ENCODE measurements at regions not wholly inside any gene's neighbourhood (a gene's known extent, or its start where the extent isn't known, plus 50 kb on each side); places are given as distances from the start of the nearest gene placed in this dataset.

DNA sequence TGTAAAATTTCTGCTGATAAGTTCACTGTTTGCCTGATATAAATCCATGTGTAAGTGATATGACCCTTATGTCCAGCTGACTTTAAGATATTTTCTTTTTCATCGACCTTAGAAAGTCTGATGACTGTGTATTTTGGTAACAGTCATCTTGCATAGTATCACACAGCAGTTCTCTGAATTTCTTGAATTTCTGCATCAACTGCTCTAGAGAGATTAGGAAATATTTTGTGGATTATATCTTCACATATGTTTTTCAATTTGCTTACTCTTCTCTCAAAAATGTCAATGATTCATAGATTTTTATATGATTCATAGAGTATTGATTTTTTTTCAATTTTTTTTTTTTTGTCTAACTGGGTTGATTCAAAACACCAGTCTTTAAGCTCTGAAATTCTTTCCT, 945.3 kb downstream of the TRIB2 start (continued):
- TF ChIP-seq, protein P1, sequence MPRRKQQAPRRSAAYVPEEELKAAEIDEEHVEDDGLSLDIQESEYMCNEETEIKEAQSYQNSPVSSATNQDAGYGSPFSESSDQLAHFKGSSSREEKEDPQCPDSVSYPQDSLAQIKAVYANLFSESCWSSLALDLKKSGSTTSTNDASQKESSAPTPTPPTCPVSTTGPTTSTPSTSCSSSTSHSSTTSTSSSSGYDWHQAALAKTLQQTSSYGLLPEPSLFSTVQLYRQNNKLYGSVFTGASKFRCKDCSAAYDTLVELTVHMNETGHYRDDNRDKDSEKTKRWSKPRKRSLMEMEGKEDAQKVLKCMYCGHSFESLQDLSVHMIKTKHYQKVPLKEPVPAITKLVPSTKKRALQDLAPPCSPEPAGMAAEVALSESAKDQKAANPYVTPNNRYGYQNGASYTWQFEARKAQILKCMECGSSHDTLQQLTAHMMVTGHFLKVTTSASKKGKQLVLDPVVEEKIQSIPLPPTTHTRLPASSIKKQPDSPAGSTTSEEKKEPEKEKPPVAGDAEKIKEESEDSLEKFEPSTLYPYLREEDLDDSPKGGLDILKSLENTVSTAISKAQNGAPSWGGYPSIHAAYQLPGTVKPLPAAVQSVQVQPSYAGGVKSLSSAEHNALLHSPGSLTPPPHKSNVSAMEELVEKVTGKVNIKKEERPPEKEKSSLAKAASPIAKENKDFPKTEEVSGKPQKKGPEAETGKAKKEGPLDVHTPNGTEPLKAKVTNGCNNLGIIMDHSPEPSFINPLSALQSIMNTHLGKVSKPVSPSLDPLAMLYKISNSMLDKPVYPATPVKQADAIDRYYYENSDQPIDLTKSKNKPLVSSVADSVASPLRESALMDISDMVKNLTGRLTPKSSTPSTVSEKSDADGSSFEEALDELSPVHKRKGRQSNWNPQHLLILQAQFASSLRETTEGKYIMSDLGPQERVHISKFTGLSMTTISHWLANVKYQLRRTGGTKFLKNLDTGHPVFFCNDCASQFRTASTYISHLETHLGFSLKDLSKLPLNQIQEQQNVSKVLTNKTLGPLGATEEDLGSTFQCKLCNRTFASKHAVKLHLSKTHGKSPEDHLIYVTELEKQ (CRISPR knock-in tag; IDR thresholded peaks at IDR 0.05) = no peak
- TF ChIP-seq PRMT5 (CRISPR knock-in tag; IDR thresholded peaks at IDR 0.05) = no peak
- no peak for TF ChIP-seq RBM25 (IDR thresholded peaks at IDR 0.05; ENCODE audit: low read depth, low read length, severe bottlenecking)
- TF ChIP-seq, protein P2, sequence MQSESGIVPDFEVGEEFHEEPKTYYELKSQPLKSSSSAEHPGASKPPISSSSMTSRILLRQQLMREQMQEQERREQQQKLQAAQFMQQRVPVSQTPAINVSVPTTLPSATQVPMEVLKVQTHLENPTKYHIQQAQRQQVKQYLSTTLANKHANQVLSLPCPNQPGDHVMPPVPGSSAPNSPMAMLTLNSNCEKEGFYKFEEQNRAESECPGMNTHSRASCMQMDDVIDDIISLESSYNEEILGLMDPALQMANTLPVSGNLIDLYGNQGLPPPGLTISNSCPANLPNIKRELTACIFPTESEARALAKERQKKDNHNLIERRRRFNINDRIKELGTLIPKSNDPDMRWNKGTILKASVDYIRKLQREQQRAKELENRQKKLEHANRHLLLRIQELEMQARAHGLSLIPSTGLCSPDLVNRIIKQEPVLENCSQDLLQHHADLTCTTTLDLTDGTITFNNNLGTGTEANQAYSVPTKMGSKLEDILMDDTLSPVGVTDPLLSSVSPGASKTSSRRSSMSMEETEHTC (IDR thresholded peaks at IDR 0.05) = no peak
- no peak for TF ChIP-seq HCFC1 (IDR thresholded peaks at IDR 0.05; ENCODE audit: low read depth, low read length)
- TF ChIP-seq, protein P3, sequence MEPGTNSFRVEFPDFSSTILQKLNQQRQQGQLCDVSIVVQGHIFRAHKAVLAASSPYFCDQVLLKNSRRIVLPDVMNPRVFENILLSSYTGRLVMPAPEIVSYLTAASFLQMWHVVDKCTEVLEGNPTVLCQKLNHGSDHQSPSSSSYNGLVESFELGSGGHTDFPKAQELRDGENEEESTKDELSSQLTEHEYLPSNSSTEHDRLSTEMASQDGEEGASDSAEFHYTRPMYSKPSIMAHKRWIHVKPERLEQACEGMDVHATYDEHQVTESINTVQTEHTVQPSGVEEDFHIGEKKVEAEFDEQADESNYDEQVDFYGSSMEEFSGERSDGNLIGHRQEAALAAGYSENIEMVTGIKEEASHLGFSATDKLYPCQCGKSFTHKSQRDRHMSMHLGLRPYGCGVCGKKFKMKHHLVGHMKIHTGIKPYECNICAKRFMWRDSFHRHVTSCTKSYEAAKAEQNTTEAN (CRISPR knock-in tag; IDR thresholded peaks at IDR 0.05) = no peak
- TF ChIP-seq, protein P4, sequence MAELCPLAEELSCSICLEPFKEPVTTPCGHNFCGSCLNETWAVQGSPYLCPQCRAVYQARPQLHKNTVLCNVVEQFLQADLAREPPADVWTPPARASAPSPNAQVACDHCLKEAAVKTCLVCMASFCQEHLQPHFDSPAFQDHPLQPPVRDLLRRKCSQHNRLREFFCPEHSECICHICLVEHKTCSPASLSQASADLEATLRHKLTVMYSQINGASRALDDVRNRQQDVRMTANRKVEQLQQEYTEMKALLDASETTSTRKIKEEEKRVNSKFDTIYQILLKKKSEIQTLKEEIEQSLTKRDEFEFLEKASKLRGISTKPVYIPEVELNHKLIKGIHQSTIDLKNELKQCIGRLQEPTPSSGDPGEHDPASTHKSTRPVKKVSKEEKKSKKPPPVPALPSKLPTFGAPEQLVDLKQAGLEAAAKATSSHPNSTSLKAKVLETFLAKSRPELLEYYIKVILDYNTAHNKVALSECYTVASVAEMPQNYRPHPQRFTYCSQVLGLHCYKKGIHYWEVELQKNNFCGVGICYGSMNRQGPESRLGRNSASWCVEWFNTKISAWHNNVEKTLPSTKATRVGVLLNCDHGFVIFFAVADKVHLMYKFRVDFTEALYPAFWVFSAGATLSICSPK (IDR thresholded peaks at IDR 0.05; ENCODE audit: borderline replicate concordance) = no peak
- TF ChIP-seq, protein P5, sequence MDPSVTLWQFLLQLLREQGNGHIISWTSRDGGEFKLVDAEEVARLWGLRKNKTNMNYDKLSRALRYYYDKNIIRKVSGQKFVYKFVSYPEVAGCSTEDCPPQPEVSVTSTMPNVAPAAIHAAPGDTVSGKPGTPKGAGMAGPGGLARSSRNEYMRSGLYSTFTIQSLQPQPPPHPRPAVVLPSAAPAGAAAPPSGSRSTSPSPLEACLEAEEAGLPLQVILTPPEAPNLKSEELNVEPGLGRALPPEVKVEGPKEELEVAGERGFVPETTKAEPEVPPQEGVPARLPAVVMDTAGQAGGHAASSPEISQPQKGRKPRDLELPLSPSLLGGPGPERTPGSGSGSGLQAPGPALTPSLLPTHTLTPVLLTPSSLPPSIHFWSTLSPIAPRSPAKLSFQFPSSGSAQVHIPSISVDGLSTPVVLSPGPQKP (CRISPR knock-in tag; IDR thresholded peaks at IDR 0.05) = no peak
- TF ChIP-seq TRIM28 (IDR thresholded peaks at IDR 0.05) = no peak
- TF ChIP-seq FOXM1 (IDR thresholded peaks at IDR 0.05; ENCODE audit: low read depth) = no peak
- no peak for TF ChIP-seq FOXM1 (CRISPR knock-in tag; IDR thresholded peaks at IDR 0.05; ENCODE audit: low read depth)
- no peak for TF ChIP-seq TCFL5 (CRISPR knock-in tag; conservative IDR thresholded peaks at IDR 0.05)
- TF ChIP-seq ZNF347 (CRISPR knock-in tag; IDR thresholded peaks at IDR 0.05; ENCODE audit: low read depth) = no peak
- TF ChIP-seq HIVEP1 (CRISPR knock-in tag; IDR thresholded peaks at IDR 0.05) = no peak
- no peak for TF ChIP-seq PYGO2 (tag; IDR thresholded peaks at IDR 0.05)
